SK-N-SH (cell line): ENCODE measurements at regions not wholly inside any gene's neighbourhood (a gene's known extent, or its start where the extent isn't known, plus 50 kb on each side); places are given as distances from the start of the nearest gene placed in this dataset.

Source experiments
- CTCF ChIA-PET: fragments of 300-600, 350-600 bp; formaldehyde crosslinking; extraction: SDS; loops from one replicate; lab custom pipeline; 2021; lab: Yijun Ruan, JAX
- POLR2A ChIA-PET: fragments of 350-600 bp; sonication (Branson Sonifier 250); formaldehyde crosslinking; extraction: SDS; loops from one replicate; lab custom pipeline; 2020; ENCODE audit warnings: antibody characterized with exemption, inconsistent platforms; lab: Yijun Ruan, JAX
- DNase-seq: peaks from one replicate; pipeline ENCODE4 v3.0.0; 2012
- H2AFZ ChIP-seq: fragments of 200-600 bp; sonication (generic); 2 replicates; pipeline ENCODE4 v1.8.1; 2016; ENCODE audit warnings: antibody characterized with exemption, mild to moderate bottlenecking, low read depth
- H3F3A ChIP-seq: fragments of 200-600 bp; sonication (generic); replicated peaks from 2 replicates; pipeline ENCODE3; 2016; ENCODE audit warnings: antibody characterized with exemption, mild to moderate bottlenecking; ENCODE audit not compliant: insufficient read depth
- H3K27ac ChIP-seq, 2 experiments: fragments of 200-500 bp in 1 of 2; fragments of 200-600 bp in 1 of 2; sonication (Bioruptor generic) in 1 of 2; sonication (generic), shearing (Covaris generic) in 1 of 2; 2 replicates each; pipeline versions ENCODE4 v1.5.1 to v1.6.1; 2014 to 2016; ENCODE audit warnings: low read depth in 2 of 2, inconsistent platforms in 1 of 2, low read length in 1 of 2, mild to moderate bottlenecking in 1 of 2, mixed read lengths in 1 of 2
- H3K27me3 ChIP-seq: fragments of 200-600 bp; sonication (generic), shearing (Covaris generic); 2 replicates; pipeline ENCODE4 v1.6.1; 2016; ENCODE audit warnings: mixed run types; ENCODE audit not compliant: insufficient read depth
- H3K36me3 ChIP-seq, 2 experiments: fragments of 200-500 bp in 1 of 2; fragments of 200-600 bp in 1 of 2; sonication (Bioruptor generic) in 1 of 2; sonication (generic) in 1 of 2; replicated peaks in 1 of 2; 2 replicates each; pipeline versions ENCODE3 to v1.5.1; 2014 to 2016; ENCODE audit warnings: low read length in 1 of 2, mild to moderate bottlenecking in 1 of 2; ENCODE audit not compliant: insufficient read depth in 2 of 2, control insufficient read depth in 1 of 2
- H3K4me1 ChIP-seq, 2 experiments: fragments of 200-500 bp in 1 of 2; fragments of 200-600 bp in 1 of 2; sonication (Bioruptor generic) in 1 of 2; sonication (generic), shearing (Covaris generic) in 1 of 2; 2 replicates each; pipeline versions ENCODE4 v1.5.1 to v1.6.1; 2014 to 2016; ENCODE audit warnings: low read depth in 1 of 2, low read length in 1 of 2, mixed run types in 1 of 2; ENCODE audit not compliant: insufficient read depth in 2 of 2, control insufficient read depth in 1 of 2
- H3K4me2 ChIP-seq: fragments of 200-600 bp; sonication (generic), shearing (Covaris generic); 2 replicates; pipeline ENCODE4 v1.6.1; 2017; ENCODE audit warnings: mixed run types
- H3K4me3 ChIP-seq, 2 experiments: fragments of 200-500 bp in 1 of 2; fragments of 200-600 bp in 1 of 2; sonication (Bioruptor generic) in 1 of 2; sonication (generic), shearing (Covaris generic) in 1 of 2; 2 replicates each; pipeline versions ENCODE4 v1.5.1 to v1.8.1; 2014 to 2016; ENCODE audit warnings: low read depth in 2 of 2, inconsistent platforms in 1 of 2, low read length in 1 of 2, mild to moderate bottlenecking in 1 of 2, mixed read lengths in 1 of 2, moderate library complexity in 1 of 2
- H3K79me2 ChIP-seq: fragments of 200-600 bp; sonication (generic); 2 replicates; pipeline ENCODE4 v1.8.1; 2017; ENCODE audit warnings: mild to moderate bottlenecking; ENCODE audit not compliant: insufficient read depth
- H3K9ac ChIP-seq: fragments of 200-600 bp; sonication (generic); 2 replicates; pipeline ENCODE4 v1.6.1; 2017; ENCODE audit warnings: mixed run types
- H3K9me2 ChIP-seq: fragments of 200-600 bp; sonication (generic); 2 replicates; pipeline ENCODE4 v1.6.1; 2017; ENCODE audit warnings: mixed run types
- H3K9me3 ChIP-seq: fragments of 200-600 bp; sonication (generic); 2 replicates; pipeline ENCODE4 v1.6.1; 2017; ENCODE audit warnings: mixed run types, mild to moderate bottlenecking, moderate library complexity
- H4K20me1 ChIP-seq: fragments of 200-600 bp; sonication (generic); 2 replicates; pipeline ENCODE4 v1.6.1; 2017; ENCODE audit warnings: mild to moderate bottlenecking, mixed run types; ENCODE audit not compliant: insufficient read depth
- CHD2 ChIP-seq: fragments of 150-350 bp; IDR thresholded peaks from 2 replicates; pipeline ENCODE4 v1.6.1; 2018; ENCODE audit warnings: low read length; ENCODE audit not compliant: partially characterized antibody
- ELF1 ChIP-seq: IDR thresholded peaks from 2 replicates; pipeline ENCODE4 v1.4.0; 2012
- EZH2phosphoT487 ChIP-seq: fragments of 200-600 bp; sonication (generic); IDR thresholded peaks from 2 replicates; pipeline ENCODE4 v1.6.1; 2017; ENCODE audit warnings: low read depth, mixed run types, mild to moderate bottlenecking, antibody characterized with exemption, moderate library complexity, borderline replicate concordance
- FOXJ3 ChIP-seq: sonication (generic); formaldehyde crosslinking; IDR thresholded peaks from 2 replicates; pipeline ENCODE4 v1.5.1; 2020; ENCODE audit warnings: mild to moderate bottlenecking, missing genetic modification reagents
- FOXM1 ChIP-seq: IDR thresholded peaks from 2 replicates; pipeline ENCODE4 v1.4.0; 2012; ENCODE audit warnings: low read depth, mild to moderate bottlenecking
- GABPA ChIP-seq: IDR thresholded peaks from 2 replicates; pipeline ENCODE4 v1.4.0; 2012; ENCODE audit warnings: low read depth, mild to moderate bottlenecking
- GATA2 ChIP-seq: sonication (generic); formaldehyde crosslinking; IDR thresholded peaks from 2 replicates; pipeline ENCODE4 v1.5.0; 2020; ENCODE audit warnings: mild to moderate bottlenecking, missing genetic modification reagents
- MEF2A ChIP-seq: IDR thresholded peaks from 2 replicates; pipeline ENCODE4 v1.4.0; 2012; ENCODE audit warnings: low read depth, borderline replicate concordance
- MXI1 ChIP-seq: IDR thresholded peaks from 2 replicates; pipeline ENCODE4 v1.6.1; 2012; ENCODE audit warnings: mild to moderate bottlenecking, low read depth, low read length, improper control_type of control experiment
- NFIC ChIP-seq: IDR thresholded peaks from 2 replicates; pipeline ENCODE4 v1.4.0; 2012; ENCODE audit warnings: borderline replicate concordance
- NRF1 ChIP-seq: IDR thresholded peaks from 2 replicates; pipeline ENCODE4 v1.6.1; 2012; ENCODE audit warnings: low read depth, mild to moderate bottlenecking, low read length
- POLR2AphosphoS5 ChIP-seq: IDR thresholded peaks from 2 replicates; pipeline ENCODE4 v1.6.1; 2012; ENCODE audit warnings: low read depth, low read length
- RFX5 ChIP-seq: IDR thresholded peaks from 2 replicates; pipeline ENCODE4 v1.6.1; 2012; ENCODE audit warnings: mild to moderate bottlenecking, improper control_type of control experiment, low read length
- RXRA ChIP-seq: IDR thresholded peaks from 2 replicates; pipeline ENCODE4 v1.4.0; 2012; ENCODE audit warnings: low read depth, mild to moderate bottlenecking, borderline replicate concordance
- SIN3A ChIP-seq: IDR thresholded peaks from 2 replicates; pipeline ENCODE4 v1.6.1; 2012; ENCODE audit warnings: low read depth, mild to moderate bottlenecking, low read length, moderate library complexity, borderline replicate concordance
- TEAD4 ChIP-seq: IDR thresholded peaks from 2 replicates; pipeline ENCODE4 v1.4.0; 2012; ENCODE audit warnings: mild to moderate bottlenecking, borderline replicate concordance; ENCODE audit not compliant: insufficient read depth
- WGBS: methylation state at CpG from one replicate; pipeline ENCODE4 v1.1.6; 2017; ENCODE audit warnings: low lambda C conversion rate; 5-methylcytosine and 5-hydroxymethylcytosine counted together
- TF ChIP-seq, protein P1 (sequence below): fragments of 200-600 bp; sonication (generic); IDR thresholded peaks from 2 replicates; pipeline ENCODE4 v1.6.1; 2017; ENCODE audit warnings: antibody characterized with exemption, mild to moderate bottlenecking, moderate library complexity
- TF ChIP-seq, protein P2 (sequence below): IDR thresholded peaks from 2 replicates; pipeline ENCODE4 v1.4.0; 2012; ENCODE audit warnings: low read depth, borderline replicate concordance
- TF ChIP-seq, protein P3 (sequence below): IDR thresholded peaks from 2 replicates; pipeline ENCODE4 v1.4.0; 2012; ENCODE audit warnings: low read depth
- TF ChIP-seq, protein P4 (sequence below): fragments of 150-350 bp; IDR thresholded peaks from 2 replicates; pipeline ENCODE4 v1.6.1; 2016; ENCODE audit warnings: mild to moderate bottlenecking, low read depth, low read length
- TF ChIP-seq, protein P5 (sequence below): IDR thresholded peaks from 2 replicates; pipeline ENCODE4 v1.4.0; 2012; ENCODE audit warnings: low read depth, borderline replicate concordance

DNA sequence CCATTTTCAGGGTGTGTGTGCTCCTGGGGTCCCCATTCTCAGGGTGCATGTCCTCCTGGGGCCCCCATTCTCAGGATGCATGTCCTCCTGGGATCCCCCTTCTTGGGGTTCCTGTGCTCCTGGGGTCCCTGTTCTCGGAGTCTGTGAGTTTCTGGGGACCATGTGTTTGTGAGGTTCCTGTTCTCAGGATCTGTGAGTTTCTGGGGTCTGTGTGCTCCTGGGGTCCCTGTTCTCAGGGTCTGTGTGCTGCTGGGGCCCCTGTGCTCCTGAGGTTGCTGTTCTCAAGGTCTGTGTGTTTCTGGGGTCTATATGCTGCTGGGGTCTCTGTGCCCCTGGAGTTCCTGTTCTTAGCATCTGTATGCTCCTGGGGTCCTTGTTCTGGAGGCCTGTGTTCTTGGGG, 425.5 kb downstream of the GLRX3 start:
- TF ChIP-seq, protein P1, sequence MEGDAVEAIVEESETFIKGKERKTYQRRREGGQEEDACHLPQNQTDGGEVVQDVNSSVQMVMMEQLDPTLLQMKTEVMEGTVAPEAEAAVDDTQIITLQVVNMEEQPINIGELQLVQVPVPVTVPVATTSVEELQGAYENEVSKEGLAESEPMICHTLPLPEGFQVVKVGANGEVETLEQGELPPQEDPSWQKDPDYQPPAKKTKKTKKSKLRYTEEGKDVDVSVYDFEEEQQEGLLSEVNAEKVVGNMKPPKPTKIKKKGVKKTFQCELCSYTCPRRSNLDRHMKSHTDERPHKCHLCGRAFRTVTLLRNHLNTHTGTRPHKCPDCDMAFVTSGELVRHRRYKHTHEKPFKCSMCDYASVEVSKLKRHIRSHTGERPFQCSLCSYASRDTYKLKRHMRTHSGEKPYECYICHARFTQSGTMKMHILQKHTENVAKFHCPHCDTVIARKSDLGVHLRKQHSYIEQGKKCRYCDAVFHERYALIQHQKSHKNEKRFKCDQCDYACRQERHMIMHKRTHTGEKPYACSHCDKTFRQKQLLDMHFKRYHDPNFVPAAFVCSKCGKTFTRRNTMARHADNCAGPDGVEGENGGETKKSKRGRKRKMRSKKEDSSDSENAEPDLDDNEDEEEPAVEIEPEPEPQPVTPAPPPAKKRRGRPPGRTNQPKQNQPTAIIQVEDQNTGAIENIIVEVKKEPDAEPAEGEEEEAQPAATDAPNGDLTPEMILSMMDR: no peak
- TF ChIP-seq, protein P2, sequence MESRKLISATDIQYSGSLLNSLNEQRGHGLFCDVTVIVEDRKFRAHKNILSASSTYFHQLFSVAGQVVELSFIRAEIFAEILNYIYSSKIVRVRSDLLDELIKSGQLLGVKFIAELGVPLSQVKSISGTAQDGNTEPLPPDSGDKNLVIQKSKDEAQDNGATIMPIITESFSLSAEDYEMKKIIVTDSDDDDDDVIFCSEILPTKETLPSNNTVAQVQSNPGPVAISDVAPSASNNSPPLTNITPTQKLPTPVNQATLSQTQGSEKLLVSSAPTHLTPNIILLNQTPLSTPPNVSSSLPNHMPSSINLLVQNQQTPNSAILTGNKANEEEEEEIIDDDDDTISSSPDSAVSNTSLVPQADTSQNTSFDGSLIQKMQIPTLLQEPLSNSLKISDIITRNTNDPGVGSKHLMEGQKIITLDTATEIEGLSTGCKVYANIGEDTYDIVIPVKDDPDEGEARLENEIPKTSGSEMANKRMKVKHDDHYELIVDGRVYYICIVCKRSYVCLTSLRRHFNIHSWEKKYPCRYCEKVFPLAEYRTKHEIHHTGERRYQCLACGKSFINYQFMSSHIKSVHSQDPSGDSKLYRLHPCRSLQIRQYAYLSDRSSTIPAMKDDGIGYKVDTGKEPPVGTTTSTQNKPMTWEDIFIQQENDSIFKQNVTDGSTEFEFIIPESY: no peak
- TF ChIP-seq, protein P3, sequence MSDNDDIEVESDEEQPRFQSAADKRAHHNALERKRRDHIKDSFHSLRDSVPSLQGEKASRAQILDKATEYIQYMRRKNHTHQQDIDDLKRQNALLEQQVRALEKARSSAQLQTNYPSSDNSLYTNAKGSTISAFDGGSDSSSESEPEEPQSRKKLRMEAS: no peak
- TF ChIP-seq, protein P4, sequence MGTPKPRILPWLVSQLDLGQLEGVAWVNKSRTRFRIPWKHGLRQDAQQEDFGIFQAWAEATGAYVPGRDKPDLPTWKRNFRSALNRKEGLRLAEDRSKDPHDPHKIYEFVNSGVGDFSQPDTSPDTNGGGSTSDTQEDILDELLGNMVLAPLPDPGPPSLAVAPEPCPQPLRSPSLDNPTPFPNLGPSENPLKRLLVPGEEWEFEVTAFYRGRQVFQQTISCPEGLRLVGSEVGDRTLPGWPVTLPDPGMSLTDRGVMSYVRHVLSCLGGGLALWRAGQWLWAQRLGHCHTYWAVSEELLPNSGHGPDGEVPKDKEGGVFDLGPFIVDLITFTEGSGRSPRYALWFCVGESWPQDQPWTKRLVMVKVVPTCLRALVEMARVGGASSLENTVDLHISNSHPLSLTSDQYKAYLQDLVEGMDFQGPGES: no peak
- no peak for TF ChIP-seq GATA2
- TF ChIP-seq CHD2: no peak
- TF ChIP-seq SIN3A: no peak
- no peak for TF ChIP-seq MXI1
- TF ChIP-seq TEAD4: no peak
- TF ChIP-seq RXRA: no peak
- no peak for TF ChIP-seq POLR2AphosphoS5
- Histone ChIP-seq H3K27ac (no peak overlapping the region), H3K79me2 (no peaks in the 10 kb centered on the region), H3K4me1 (no peaks in the 10 kb centered on the region), H3K9me3 (no peaks in the 10 kb centered on the region), H3K9ac (no peak overlapping the region), H3K36me3 (no peaks in the 10 kb centered on the region), H4K20me1 (no peaks in the 10 kb centered on the region), H3K27me3 (no peaks in the 10 kb centered on the region), H3K4me2 (no peak overlapping the region), H3F3A (no peaks in the 10 kb centered on the region), H2AFZ (no peak overlapping the region), H3K9me2 (no peaks in the 10 kb centered on the region), H3K4me3 (no peak overlapping the region)
- WGBS: 13% methylated on average over 1 of the region's 1 CpG
- DNase-seq: no peak
- CTCF ChIA-PET: no interaction called here
- POLR2A ChIA-PET: no interaction called here

DNA sequence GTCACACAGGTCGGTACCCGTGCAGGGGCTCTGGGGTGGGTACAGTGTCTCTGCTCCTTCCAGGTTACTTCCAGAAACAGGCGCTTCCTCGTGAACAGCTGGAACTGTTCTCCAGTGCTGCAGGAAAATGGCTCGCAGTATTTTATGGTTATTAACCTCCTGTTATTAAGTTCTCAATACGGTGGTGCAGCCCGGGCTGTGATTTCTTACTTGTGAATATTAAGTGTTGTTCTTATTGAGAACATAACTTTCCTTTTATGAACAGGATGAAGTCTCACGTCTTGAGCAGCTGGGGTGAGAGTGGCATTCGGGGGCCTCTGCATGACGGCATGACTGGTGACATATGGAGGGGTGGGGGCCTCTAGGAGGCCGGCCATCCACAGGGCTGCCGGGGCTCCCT, 430.8 kb downstream of the GLRX3 start:
- H4K20me1 ChIP-seq: no peaks in the 10 kb centered on the region
- DNase-seq: no peak
- H3K9me3 ChIP-seq: no peaks in the 10 kb centered on the region
- 54% methylated on average over 12 of the region's 12 CpGs for WGBS
- H3K4me2 ChIP-seq: no peak overlapping the region
- POLR2A ChIA-PET: no interaction called here
- no peak overlapping the region for H3K4me3 ChIP-seq
- H3K36me3 ChIP-seq: no peaks in the 10 kb centered on the region
- CTCF ChIA-PET: no interaction called here
- H3K9ac ChIP-seq: no peak overlapping the region
- no peaks in the 10 kb centered on the region for H3K27me3 ChIP-seq
- no peaks in the 10 kb centered on the region for H3K79me2 ChIP-seq
- H3F3A ChIP-seq: no peaks in the 10 kb centered on the region
- no peaks in the 10 kb centered on the region for H3K4me1 ChIP-seq
- no peak overlapping the region for H3K27ac ChIP-seq
- H2AFZ ChIP-seq: no peak overlapping the region
- no peaks in the 10 kb centered on the region for H3K9me2 ChIP-seq
- no peak for TF ChIP-seq SIN3A
- no peak for TF ChIP-seq GABPA
- TF ChIP-seq ELF1: no peak
- TF ChIP-seq MEF2A: no peak
- TF ChIP-seq NRF1: no peak
- no peak for TF ChIP-seq EZH2phosphoT487
- TF ChIP-seq FOXM1: no peak
- TF ChIP-seq, protein P5, sequence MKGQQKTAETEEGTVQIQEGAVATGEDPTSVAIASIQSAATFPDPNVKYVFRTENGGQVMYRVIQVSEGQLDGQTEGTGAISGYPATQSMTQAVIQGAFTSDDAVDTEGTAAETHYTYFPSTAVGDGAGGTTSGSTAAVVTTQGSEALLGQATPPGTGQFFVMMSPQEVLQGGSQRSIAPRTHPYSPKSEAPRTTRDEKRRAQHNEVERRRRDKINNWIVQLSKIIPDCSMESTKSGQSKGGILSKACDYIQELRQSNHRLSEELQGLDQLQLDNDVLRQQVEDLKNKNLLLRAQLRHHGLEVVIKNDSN: no peak
- no peak for TF ChIP-seq TEAD4
- no peak for TF ChIP-seq RFX5
- TF ChIP-seq NFIC: no peak
- TF ChIP-seq FOXJ3 (CRISPR knock-in tag): no peak
- no peak for TF ChIP-seq MXI1
- TF ChIP-seq POLR2AphosphoS5: no peak
- TF ChIP-seq, protein P1: no peak
